ENCODE measurements at regions not wholly inside any gene's neighbourhood (a gene's known extent, or its start where the extent isn't known, plus 50 kb on each side); places are given as distances from the start of the nearest gene placed in this dataset.
"Not testable (repeated sequence)": the region's sequence is repeated elsewhere in the genome, so short reads cannot be mapped to it uniquely, and the experiment has no call there.

DNA sequence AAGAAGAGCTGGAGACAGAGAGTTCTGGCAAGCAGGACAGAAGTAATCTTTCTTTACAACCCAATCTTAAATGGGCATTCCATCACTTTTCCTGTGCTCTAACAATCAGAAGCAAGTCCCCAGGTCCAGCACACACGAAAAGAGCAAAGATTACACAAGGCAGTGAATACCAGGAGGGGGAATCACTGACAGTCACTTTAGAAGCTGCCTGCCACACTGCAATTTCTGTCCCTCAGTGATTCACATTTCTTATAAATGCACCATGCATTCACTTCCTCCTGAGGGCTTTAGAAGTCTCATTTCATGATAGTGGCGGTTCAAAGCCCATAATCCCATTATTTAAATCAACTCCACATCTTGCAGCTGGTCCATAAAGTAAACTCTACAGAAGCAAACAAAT lies 362.5 kb downstream of the POM121L12 start:
- no peak for DNase-seq

DNA sequence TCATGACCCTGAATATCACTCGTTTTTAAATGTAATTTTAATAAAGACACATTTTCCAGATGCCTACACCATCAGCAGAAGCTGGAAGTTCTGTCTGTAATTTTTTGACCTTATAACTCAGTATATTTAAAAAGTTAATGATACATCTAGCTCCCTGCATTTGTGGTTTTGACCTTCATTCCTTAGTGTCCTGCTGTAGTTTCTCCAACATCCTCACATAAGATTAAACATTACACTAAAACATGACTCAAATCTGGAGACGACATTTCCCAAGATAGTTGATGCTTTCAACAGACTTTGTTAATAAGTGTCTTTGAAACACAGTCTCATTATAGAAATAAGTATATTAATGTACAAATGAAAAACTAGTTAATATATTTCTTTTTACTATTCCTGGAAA lies 363.1 kb downstream of the POM121L12 start:
- no peak for DNase-seq

DNA sequence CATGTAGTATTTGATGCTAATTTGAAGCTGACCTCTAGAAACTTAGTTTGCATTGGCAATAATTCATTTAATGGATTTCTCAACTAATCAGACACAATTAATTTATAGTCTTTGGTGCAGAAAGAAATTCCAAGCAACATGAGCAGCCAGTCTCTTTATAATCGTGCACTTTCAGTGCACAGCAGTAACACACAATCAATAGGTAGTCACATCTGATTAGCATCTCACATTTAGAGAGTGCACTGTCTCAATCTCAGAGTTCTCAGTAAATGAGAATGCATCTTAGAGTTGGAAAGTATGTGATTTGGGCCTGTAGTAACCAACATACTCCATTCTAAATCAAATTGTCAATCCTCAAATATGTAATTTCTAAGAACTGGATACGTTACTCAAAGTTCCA lies 377.6 kb downstream of the POM121L12 start:
- DNase-seq, result no peak

DNA sequence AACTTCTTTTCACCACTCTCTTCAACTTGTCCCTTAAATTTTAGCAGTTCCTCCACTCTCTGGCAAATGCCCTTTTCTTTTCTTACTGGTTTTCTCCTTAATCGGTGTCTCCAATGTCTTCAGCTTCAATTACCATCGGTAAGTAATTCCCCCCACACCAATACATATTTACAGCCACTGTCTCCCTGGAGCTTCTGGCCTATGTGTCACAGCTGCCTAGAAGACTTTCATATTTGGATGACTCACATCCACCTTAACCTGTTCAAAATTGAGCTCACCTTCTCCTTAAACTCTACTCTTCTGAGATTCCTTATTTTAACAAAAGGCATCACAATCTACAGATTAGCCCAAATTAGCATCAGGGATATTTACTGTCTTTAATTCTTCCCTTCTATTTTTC lies 380.4 kb downstream of the POM121L12 start:
- no peak for DNase-seq

DNA sequence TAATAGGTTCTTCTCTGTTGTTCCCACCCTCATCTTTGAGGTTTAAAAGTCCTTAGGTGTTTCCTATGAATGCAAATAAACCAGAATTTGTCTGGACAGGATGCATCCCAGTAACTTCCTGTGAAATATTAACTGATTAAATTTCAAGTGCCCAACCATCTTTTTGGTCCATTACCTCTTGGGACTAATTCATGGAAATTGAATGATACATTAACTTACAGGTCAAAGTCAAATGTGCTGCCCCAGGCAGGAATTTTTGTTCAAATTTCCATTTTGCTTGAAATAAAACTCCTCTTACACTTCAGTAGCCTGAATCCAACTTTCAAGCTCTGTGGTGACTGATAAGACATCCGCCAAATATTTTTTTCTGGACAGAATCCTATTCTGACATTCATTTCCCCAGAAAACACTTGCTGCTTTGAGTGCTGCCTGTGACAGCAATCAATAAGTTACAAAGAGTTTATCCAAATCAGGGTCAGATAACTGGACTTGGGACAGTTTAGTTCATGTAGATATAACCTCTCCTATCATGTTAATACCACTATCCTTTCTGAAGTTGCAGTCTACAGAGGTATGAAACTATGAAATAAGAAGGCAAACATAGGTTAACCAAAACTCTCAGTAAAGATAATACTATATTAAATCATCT lies 383.5 kb downstream of the POM121L12 start:
- no peak for DNase-seq

DNA sequence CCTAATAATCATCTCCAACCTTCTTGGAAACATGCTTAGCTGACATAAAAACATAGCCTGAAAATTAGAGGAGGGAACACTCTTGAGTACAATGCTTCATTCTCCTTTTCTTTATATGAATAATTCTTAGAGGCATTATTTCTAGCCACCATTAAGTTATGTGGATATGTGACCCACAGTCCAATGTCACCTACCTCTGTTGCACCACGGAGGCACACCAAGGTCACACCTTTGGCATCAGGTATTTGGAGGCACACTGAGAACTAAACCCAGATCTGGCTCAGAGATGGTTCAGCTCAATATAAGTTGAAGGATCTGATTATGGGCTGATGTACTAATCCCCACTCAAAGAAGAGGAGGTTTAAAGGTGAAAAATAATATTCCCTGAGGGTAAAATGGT lies 385.1 kb downstream of the POM121L12 start:
- DNase-seq, result no peak

DNA sequence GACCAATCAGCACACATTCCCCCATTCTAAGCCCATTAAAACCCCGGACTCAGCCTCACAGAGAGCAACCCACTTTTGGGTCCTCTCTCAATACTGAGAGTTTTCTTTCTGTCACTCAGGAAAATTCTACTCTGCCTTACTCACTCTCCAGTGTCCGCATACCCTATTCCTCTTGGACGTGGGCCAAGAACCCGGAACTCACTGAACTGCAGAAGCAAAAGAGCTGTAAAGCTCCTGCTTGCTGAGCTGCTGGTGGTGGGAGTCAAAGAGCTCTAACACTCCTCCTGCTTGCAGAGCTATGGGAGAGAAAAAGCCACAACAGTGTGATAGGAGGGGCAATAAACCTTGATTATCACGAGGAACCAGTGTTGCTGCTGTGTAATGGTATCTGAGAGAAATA lies 386.9 kb downstream of the POM121L12 start:
- DNase-seq, result no peak

DNA sequence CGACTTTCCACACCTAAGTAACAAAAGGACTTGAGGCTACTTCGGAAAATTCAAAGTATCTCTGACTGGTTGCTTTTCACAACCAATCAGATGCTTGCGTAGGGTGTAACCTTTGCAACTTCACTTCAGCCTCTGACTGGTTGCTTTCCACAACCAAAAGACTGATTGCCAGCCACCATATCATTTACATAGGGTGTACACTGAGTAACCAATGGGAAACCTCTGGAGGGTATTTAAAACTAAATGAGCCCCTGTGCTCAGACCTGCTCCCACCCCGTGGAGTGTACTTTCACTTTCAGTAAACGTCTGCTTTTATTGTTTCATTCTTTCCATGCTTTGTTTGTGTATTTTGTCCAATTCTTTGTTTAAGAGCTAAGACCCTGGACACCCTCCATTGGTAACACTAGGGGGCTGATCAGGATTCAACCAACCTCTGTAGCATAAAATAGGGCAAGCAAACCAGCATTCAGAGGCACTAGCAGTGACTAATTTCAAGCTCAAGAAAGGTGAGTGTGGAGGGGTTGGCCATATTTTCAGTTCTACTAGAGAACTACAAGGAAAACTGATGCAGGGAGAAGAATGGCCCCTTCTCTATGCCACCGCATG lies 390.8 kb downstream of the POM121L12 start:
- no peak for DNase-seq

DNA sequence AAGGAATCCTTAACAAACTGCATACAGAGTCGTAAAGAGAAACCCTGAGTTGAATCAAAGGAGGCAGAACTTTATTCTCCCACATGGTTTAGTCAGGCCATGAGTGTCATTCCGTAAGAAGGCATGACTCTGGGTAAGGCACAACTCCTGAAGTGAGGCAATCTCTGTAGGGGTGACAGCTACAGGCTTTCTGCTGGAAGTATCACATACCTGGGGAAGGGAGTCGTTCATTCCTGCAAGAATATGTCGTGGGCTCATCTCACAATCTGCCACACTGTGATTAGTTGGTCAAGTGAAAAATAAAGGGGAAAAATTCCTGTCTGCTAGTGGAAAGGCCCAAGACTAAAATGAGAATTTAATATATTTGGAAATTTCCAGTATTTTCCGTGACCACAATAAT lies 392.6 kb downstream of the POM121L12 start:
- no peak for DNase-seq

DNA sequence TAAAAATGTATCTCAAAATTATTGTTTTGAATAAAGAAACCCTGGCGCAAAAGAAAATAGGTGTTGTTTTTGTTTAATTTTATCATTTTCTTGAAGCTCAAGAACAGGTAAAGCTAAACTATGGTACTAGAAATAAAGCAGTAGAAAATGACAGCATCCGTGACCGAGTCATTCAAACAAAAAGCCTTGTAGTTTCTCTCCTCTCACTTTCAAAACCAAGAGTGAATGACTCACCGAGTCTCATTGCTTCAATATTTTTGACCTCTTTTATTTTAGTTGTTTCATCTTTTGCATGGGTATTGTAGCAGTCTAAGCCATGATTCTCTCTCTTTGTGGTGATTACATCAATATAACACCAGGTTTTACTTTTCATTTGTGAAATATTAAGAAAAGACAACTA lies 396.5 kb downstream of the POM121L12 start:
- no peak for DNase-seq

DNA sequence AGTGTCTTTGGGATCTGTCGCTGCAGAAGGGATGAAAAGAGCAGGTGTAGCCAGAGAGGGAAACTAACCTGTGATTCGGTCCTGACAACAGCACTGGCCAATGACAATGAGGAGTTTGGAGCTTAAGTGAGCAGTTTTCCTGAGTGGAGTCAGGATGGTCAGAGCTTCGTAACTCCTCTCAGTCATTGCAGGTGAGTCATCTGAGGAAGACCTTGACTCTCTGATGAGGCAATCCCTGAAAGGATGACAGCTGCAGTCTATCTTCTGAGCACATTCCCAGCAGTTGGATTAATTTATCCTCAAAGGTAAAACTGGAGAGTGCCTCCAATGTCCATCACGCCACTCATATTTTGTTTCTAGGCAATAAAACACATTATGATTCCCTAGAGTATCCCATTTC lies 401.9 kb downstream of the POM121L12 start:
- no peak for DNase-seq

DNA sequence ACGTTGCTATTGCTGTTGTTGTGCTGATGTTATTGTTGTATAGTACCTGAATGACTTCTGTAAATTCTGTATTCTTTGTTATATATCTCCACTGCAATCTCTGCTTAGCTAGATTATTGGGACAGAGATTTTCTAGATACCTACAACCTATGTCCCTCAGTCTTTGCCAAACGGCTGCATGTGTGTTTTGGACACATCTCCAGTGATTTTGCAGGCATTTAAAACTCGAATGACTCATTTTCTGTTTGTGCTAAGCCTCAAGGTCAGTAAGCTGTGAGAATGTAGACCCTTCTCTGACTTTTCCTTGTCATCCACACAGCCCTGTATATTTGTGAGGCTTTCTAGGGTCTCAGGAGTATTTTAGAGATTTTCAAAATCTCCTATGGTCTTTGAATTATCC lies 410.7 kb downstream of the POM121L12 start:
- DNase-seq, result no peak

DNA sequence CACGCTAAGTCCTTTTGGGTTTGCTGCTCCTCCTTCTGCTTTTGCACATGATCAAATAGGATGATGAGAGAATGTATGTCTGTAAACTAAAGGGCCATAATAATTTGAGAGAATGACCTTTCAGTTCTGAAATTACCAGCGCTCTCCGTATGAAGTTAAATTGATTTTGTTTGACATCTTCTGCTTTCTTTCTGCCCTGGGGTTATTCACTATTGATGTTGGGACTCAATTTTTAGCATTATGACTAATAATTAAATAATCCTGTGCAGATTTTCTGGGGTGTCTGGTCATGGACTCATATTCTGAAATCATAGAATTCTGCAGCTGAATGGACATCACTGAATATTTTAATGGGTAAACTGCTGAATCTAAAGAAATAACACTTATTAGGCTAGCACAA lies 423.2 kb downstream of the POM121L12 start:
- no peak for DNase-seq

DNA sequence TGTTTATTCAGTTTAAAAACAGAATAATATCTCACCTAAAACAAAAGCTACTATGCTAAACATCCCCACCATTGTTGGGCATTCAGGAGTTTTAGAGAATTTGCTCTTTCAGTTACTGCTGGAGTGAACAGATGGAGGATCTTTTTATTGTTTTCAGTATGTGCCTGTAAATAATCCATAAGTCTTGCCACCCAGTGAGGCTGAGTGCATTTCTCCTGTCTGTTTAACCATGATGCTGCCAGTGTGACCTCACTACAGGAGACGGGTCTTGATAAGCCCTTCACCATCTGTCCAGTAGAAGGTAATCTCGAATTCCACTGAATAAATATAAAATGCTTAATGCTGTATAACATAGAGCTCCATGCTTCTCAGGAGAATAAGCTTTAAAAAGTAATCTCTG lies 430.9 kb downstream of the POM121L12 start:
- DNase-seq, result no peak

DNA sequence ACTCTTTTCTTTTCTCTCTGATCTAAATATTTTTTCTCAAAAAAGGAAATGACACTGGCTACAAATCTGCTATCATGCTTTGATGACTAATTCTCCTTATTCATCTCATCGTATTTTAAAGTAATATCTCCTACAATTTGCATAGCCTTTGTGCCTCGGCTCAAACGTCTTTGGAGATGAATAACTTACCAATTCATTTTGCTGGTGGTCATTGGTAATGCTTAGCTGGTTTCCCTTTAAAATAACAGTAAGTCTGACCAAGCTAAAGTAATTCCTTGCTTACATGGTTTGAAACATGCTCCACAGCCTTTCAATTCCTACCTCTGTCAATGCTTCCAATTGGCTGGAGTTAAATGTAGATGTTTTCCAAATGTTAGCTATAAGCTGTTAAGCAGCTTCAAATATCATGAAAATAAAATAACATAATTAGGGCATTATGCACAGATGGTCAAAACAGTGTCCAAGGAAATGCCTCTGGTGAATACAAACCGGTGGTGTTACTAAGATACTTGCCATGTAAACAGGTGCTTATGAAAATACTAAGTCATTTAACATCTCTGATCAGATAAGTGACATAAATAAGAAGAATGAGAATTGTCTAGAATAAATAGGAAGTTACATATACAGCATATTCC lies 435.0 kb downstream of the POM121L12 start:
- no peak for DNase-seq

DNA sequence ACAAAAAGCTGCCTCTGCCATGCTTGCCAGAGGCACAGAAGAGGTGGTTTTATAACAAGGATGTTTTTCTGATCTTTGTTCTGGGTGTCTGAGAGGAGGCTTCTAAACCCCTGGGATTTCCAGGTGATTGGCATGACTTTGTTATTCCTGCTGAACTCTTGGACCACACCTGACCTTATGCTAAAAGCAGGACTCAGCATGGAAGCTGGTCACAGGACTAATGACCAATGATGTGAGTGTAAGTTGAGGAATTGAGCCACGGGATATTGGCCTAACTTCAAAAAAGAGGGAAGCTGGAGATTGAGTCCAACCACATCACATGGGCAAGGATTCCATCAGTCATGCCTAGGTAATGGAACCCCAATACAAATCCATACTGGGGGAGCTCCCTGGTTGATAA lies 437.9 kb downstream of the POM121L12 start:
- DNase-seq, result no peak

DNA sequence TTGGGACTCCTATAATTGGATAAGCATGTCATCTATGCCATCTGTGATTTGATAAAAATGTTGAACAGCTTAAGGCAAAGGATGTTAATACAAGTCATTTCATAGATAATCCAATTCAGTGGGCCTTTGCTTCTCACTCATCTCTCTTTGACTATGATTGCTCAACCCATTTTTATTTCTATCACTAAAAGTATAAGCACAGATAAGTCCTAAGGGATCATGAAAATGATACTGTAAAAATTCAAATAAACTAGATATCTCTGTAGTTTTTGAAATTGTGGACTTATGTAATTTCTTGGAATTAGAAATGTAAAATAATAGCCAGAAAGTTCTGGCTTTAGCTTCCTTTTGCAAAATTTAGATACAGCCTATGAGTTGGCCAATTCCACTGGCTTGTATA lies 440.3 kb downstream of the POM121L12 start:
- no peak for DNase-seq

DNA sequence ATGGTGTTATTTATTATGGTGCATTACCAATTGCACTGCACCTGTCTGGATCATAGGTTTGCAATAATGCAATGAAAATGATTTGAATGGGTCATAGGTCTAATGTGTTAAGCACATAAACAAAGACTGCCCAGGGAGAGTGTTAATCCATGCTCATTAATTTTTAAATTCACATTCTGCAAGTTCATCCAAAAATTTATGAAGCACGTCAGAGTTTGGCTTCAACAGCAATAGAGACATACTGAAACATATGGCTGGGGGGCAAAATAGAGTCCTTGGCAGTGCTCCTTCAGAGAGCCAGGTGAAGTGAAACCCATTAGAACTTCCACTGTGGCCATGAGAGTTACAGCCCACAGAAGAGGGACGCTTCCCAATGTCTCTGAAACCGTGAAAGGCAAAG lies 441.1 kb downstream of the POM121L12 start:
- no peak for DNase-seq

DNA sequence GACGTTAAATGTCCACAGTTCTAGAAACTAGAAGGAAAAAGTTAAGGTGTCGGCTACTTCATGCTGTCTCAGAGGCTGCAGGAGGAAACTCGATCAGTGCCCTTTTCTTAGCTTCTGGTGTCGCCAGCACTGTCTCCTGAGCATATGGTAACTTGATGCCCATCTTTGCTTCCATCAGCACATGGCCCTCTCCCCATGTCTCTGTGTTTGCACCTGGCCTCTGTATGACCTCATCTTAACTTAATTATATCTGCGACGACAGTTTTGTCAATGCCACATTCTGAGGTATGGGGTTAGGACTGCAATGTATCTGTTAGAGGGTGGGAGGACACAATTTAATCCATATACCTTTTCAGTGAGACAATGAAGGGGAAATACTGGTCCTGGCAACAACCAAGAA lies 449.9 kb downstream of the POM121L12 start:
- DNase-seq, result no peak

DNA sequence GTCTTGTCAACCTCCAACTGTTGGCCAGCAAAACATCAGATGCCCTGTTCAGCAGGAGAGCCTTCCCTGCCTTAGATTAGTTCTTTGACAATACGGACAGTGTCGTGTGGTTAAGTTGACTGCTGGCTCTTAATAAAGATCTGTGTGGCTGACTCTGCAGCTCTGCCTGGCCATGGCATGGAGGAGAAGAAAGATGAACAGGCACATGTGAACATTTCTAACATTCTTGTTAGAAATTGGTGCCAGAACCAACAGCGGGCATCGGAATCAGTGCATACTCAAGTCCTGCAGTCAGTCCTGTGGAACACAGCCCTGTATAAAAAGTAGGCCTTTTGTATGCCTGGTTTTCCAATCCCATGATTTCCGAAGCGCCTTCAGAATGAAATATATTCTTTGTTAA lies 455.6 kb downstream of the POM121L12 start:
- DNase-seq, result no peak

DNA sequence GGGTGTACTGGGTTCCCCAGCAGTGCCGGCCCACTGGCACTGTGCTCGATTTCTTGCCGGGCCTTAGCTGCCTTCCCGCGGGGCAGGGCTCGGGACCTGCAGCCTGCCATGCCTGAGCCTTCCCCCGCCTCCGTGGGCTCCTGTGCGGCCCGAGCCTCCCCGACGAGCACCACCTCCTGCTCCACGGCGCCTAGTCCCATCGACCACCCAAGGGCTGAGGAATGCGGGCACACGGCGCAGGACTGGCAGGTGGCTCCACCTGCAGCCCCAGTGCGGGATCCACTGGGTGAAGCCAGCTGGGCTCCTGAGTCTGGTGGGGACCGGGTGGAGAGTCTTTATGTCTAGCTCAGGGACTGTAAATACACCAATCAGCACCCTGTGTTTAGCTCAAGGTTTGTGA lies 459.7 kb downstream of the POM121L12 start:
- not testable (repeated sequence) for DNase-seq

DNA sequence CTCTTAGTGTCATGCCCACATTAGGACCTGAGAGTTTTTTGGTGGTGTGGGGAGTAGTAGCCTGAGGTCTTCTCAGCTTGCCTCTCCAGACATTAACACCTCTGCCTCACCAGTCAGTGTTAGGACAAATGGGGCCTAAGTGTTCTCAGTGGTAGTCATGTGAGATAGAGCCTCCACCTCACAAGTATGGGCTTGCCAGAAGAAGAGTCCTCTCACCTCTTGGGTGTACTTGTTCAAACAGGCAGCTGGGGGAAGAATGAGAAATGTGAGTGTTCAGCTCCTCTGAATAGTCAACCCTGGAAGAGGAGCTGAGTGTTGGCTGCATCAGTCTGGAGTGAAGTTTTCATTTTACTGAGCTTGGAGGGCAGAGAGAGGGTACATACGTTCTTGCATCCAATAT lies 464.6 kb downstream of the POM121L12 start:
- no peak for DNase-seq

DNA sequence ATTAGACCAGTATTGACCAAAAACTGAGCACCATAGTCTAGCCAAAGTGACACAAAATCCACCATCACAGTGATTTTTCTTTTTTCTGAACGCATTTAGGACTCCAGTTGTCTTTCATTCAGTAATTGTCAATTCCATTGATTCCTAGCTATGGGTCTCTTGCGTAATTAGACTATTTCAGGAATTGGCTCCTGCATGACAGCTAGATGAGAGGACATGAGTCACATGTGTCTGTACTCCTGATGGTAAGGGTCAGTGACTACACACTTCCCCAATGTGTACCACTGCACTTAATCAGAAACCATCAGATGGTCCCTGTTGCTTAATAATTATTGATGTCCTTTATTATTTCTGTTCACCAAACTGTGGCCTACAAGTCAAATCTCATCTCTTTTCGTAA lies 469.5 kb downstream of the POM121L12 start:
- no peak for DNase-seq

DNA sequence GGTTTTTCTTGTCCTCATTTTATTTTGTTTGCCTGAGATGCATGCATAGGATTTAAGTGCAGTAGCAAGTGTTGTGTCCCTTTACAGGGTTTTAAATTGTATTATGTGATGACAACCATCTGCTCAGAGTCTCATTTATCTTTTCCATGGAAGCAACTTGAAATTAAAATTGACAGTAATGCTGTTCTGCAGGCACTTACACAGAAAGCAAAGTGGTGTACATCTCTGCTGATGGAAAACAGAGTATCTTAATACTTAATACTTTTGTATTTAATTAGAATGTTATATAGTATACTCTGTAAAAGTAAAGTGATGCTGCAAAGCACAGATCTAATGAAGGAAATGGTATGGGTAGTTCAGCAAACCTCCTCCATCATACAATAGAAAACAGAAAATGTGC lies 482.9 kb downstream of the POM121L12 start:
- no peak for DNase-seq

All from skin of body (tissue), 1 donor.